BE2C (cell line): ENCODE measurements at regions not wholly inside any gene's neighbourhood (a gene's known extent, or its start where the extent isn't known, plus 50 kb on each side); places are given as distances from the start of the nearest gene placed in this dataset.
"Not testable (repeated sequence)": the region's sequence is repeated elsewhere in the genome, so short reads cannot be mapped to it uniquely, and the experiment has no call there.

ENCODE experiments used
- DNase-seq: peaks from one replicate; pipeline ENCODE4 v3.0.0-alpha.2; 2020
- H3K27me3 ChIP-seq: fragments of 250-450 bp; sonication (Bioruptor Pico); 2 replicates; pipeline ENCODE4 v1.5.1; 2020; ENCODE audit warnings: mild to moderate bottlenecking
- H3K36me3 ChIP-seq: fragments of 250-450 bp; sonication (Bioruptor Pico); 2 replicates; pipeline ENCODE4 v1.5.1; 2020; ENCODE audit warnings: mild to moderate bottlenecking
- H3K4me1 ChIP-seq: fragments of 250-450 bp; sonication (Bioruptor Pico); 2 replicates; pipeline ENCODE4 v1.5.1; 2020
- H3K4me3 ChIP-seq: 2 replicates; pipeline ENCODE4 v1.5.1; 2011; ENCODE audit warnings: low read depth, low read length
- H3K9me3 ChIP-seq: fragments of 250-450 bp; sonication (Bioruptor Pico); 2 replicates; pipeline ENCODE4 v1.5.1; 2020
- TF ChIP-seq, protein P1 (sequence below): IDR thresholded peaks from 2 replicates; pipeline ENCODE4 v1.5.1; 2012; ENCODE audit warnings: mild to moderate bottlenecking, low read depth, low read length

DNA sequence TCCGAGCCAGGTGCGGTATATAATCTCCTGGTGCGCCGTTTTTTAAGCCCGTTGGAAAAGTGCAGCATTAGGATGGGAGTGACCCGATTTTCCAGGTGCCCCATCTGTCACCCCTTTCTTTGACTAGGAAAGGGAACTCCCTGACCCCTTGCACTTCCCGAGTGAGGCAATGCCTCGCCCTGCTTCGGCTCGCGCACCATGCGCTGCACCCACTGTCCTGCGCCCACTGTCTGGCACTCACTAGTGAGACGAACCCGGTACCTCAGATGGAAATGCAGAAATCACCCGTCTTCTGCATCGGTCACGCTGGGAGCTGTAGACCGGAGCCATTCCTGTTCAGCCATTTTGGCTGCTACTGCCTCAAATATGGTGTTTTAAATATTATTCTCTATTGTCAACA, 198.0 kb downstream of the MEIS1 start:
- not testable (repeated sequence) for DNase-seq, H3K4me1 ChIP-seq, H3K36me3 ChIP-seq, H3K4me3 ChIP-seq, H3K9me3 ChIP-seq, H3K27me3 ChIP-seq

DNA sequence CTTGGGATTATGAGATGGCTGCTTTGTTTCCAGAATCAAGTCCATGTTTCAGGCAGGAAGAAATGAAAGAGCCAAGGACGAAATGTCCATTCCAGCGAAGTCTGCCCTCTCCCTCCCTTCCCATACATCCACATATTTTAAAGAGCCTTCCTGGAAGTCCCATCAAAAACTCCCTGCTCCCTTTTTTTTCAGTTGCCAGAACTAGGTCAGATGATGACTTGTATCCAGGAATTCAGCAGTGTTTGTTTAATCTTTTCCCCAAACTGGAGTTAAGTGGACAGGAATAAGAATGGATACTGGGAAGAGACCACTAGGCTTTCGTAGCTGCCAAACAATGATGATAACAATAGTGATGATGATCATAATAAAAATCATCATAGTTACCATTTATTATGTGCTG, 198.7 kb downstream of the MEIS1 start:
- Histone ChIP-seq H3K36me3 (no peaks in the 10 kb centered on the region), H3K27me3 (no peaks in the 10 kb centered on the region), H3K4me3 (no peak overlapping the region), H3K4me1 (no peaks in the 10 kb centered on the region), H3K9me3 (no peaks in the 10 kb centered on the region)
- TF ChIP-seq, protein P1, sequence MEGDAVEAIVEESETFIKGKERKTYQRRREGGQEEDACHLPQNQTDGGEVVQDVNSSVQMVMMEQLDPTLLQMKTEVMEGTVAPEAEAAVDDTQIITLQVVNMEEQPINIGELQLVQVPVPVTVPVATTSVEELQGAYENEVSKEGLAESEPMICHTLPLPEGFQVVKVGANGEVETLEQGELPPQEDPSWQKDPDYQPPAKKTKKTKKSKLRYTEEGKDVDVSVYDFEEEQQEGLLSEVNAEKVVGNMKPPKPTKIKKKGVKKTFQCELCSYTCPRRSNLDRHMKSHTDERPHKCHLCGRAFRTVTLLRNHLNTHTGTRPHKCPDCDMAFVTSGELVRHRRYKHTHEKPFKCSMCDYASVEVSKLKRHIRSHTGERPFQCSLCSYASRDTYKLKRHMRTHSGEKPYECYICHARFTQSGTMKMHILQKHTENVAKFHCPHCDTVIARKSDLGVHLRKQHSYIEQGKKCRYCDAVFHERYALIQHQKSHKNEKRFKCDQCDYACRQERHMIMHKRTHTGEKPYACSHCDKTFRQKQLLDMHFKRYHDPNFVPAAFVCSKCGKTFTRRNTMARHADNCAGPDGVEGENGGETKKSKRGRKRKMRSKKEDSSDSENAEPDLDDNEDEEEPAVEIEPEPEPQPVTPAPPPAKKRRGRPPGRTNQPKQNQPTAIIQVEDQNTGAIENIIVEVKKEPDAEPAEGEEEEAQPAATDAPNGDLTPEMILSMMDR, result no peak
- DNase-seq, result no peak

GRCh38 chr2:66634784-66635183, 199.9 kb downstream of the MEIS1 start:
- no peaks in the 10 kb centered on the region for H3K4me1 ChIP-seq
- H3K9me3 ChIP-seq, result no peaks in the 10 kb centered on the region
- H3K36me3 ChIP-seq, result no peaks in the 10 kb centered on the region
- H3K4me3 ChIP-seq, result no peak overlapping the region
- TF ChIP-seq, protein P1, result no peak
- no peak for DNase-seq
- no peaks in the 10 kb centered on the region for H3K27me3 ChIP-seq

- no peaks in the 10 kb centered on the region for H3K4me1 ChIP-seq
- no peak overlapping the region for H3K4me3 ChIP-seq
- TF ChIP-seq, protein P1, result no peak
- H3K36me3 ChIP-seq, result no peaks in the 10 kb centered on the region
- DNase-seq, result no peak
- no peaks in the 10 kb centered on the region for H3K27me3 ChIP-seq
- H3K9me3 ChIP-seq, result no peaks in the 10 kb centered on the region
These were observed 206.8 kb downstream of the MEIS1 start for GRCh38 chr2:66641685-66642084.

DNA sequence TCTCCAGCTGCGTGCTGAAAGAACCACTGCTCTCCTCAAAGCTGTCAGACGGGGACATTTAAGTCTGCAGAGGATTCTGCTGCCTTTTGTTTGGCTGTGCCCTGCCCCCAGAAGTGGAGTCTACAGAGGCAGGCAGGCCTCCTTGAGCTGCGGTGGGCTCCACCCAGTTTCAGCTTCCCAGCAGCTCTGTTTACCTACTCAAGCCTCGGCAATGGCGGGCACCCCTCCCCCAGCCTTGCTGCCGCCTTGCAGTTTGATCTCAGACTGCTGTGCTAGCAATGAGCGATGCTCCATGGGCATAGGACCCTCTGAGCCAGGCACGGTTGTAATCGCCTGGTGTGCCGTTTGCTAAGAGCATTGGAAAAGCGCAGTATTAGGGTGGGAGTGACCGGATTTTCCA, 213.2 kb downstream of the MEIS1 start:
- H3K36me3 ChIP-seq, H3K4me1 ChIP-seq, H3K4me3 ChIP-seq, H3K27me3 ChIP-seq, DNase-seq, H3K9me3 ChIP-seq: not testable (repeated sequence)

GRCh38 chr2:66649006-66649405, 214.1 kb downstream of the MEIS1 start:
- H3K9me3 ChIP-seq, result no peaks in the 10 kb centered on the region
- no peaks in the 10 kb centered on the region for H3K27me3 ChIP-seq
- no peak overlapping the region for H3K4me3 ChIP-seq
- no peaks in the 10 kb centered on the region for H3K4me1 ChIP-seq
- TF ChIP-seq, protein P1, result no peak
- no peak for DNase-seq
- no peaks in the 10 kb centered on the region for H3K36me3 ChIP-seq

DNA sequence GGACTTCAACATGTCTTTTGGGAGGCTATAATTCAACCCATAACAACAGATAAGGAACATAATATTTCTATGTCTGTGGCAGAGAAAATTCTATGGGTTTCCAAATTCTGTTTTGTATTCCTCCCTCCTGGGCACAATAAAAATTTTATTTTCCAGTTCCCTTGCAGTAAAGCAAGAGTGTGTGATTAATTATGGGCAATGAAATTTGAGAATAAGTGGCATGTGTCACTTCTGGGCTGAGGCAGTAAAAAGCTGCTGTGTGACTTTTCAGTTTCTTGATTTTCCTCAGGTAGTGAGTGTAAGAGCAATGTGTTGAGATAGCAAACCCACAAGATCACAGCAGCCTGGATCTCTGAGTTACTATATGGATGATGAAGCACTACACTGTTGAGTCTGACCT, 216.4 kb downstream of the MEIS1 start:
- Histone ChIP-seq H3K9me3 (no peaks in the 10 kb centered on the region), H3K36me3 (no peaks in the 10 kb centered on the region), H3K4me1 (no peaks in the 10 kb centered on the region), H3K27me3 (no peaks in the 10 kb centered on the region), H3K4me3 (no peak overlapping the region)
- no peak for DNase-seq
- TF ChIP-seq, protein P1, result no peak
